HG03159 (cell line): ENCODE measurements at regions not wholly inside any gene's neighbourhood (a gene's known extent, or its start where the extent isn't known, plus 50 kb on each side); places are given as distances from the start of the nearest gene placed in this dataset.

ENCODE experiments used
- ATAC-seq: cut with Tn5 transposase; IDR thresholded peaks from one replicate; pipeline ENCODE4 v1.9.1; 2021; ENCODE audit warnings: mild to moderate bottlenecking, moderate library complexity; ENCODE audit not compliant: unreplicated experiment

GRCh38 chr15:39167164-39168058 is 413.5 kb upstream of the THBS1 start:
- ATAC-seq = no peak

- no peak for ATAC-seq
Observed at GRCh38 chr15:39171944-39172368, 408.9 kb upstream of the THBS1 start.

GRCh38 chr15:39172380-39173281 is 408.2 kb upstream of the THBS1 start:
- ATAC-seq = no peak

GRCh38 chr15:39173426-39173825 is 407.5 kb upstream of the THBS1 start:
- no peak for ATAC-seq

- no peak for ATAC-seq
Observed at GRCh38 chr15:39174332-39174731, 406.5 kb upstream of the THBS1 start.

- no peak for ATAC-seq
Observed at GRCh38 chr15:39176030-39176429, 404.8 kb upstream of the THBS1 start.

GRCh38 chr15:39177561-39177960 is 403.3 kb upstream of the THBS1 start:
- no peak for ATAC-seq

GRCh38 chr15:39180030-39180429 is 400.8 kb upstream of the THBS1 start:
- ATAC-seq = no peak

- no peak for ATAC-seq
Observed at GRCh38 chr15:39180483-39180933, 400.4 kb upstream of the THBS1 start.

GRCh38 chr15:39181056-39181747 is 399.7 kb upstream of the THBS1 start:
- no peak for ATAC-seq

- ATAC-seq = no peak
Observed at GRCh38 chr15:39181940-39182339, 398.9 kb upstream of the THBS1 start.

GRCh38 chr15:39183164-39183881 is 397.6 kb upstream of the THBS1 start:
- ATAC-seq = no peak

- ATAC-seq = no peak
Observed at GRCh38 chr15:39184701-39185390, 396.0 kb upstream of the THBS1 start.

- ATAC-seq = no peak
Observed at GRCh38 chr15:39188314-39188713, 392.6 kb upstream of the THBS1 start.

GRCh38 chr15:39188930-39189329 is 391.9 kb upstream of the THBS1 start:
- no peak for ATAC-seq

- no peak for ATAC-seq
Observed at GRCh38 chr15:39191871-39192291, 389.0 kb upstream of the THBS1 start.

- no peak for ATAC-seq
Observed at GRCh38 chr15:39192351-39192750, 388.5 kb upstream of the THBS1 start.

GRCh38 chr15:39192979-39193560 is 387.8 kb upstream of the THBS1 start:
- no peak for ATAC-seq

- no peak for ATAC-seq
Observed at GRCh38 chr15:39193611-39194010, 387.3 kb upstream of the THBS1 start.
